IMR-90 (cell line): ENCODE measurements at regions not wholly inside any gene's neighbourhood (a gene's known extent, or its start where the extent isn't known, plus 50 kb on each side); places are given as distances from the start of the nearest gene placed in this dataset.

ENCODE experiments used
- ATAC-seq: fragments of 200-7000 bp; cut with Tn5 transposase; 2 replicates; pipeline ENCODE4 v1.9.1; 2020; ENCODE audit warnings: low read depth, mild to moderate bottlenecking, moderate library complexity
- BruUV-seq: library from RNA; stranded (reverse); fragments of 400-500 nt; replicated peaks from 2 replicates; lab custom pipeline; 2021; lab: Mats Ljungman, UMichigan
- CTCF ChIA-PET: fragments of 300-600 bp; formaldehyde crosslinking; extraction: SDS; loops from one replicate; lab custom pipeline; 2021; ENCODE audit warnings: antibody characterized with exemption; lab: Yijun Ruan, JAX
- POLR2A ChIA-PET: fragments of 300-600 bp; sonication (Branson Sonifier 250); formaldehyde crosslinking; loops from one replicate; lab custom pipeline; 2022; ENCODE audit warnings: antibody characterized with exemption; ENCODE audit not compliant: unreplicated experiment; lab: Charles Lee
- DNase-seq: peaks from one replicate; pipeline ENCODE4 v3.0.0; 2013
- H2AFZ ChIP-seq: replicated peaks from 2 replicates; pipeline ENCODE3; 2013; ENCODE audit warnings: low read length, mild to moderate bottlenecking; ENCODE audit not compliant: poor library complexity
- H2AK5ac ChIP-seq: 2 replicates; pipeline ENCODE4 v1.6.1; 2013; ENCODE audit warnings: low read depth, low read length, inconsistent platforms
- H2AK9ac ChIP-seq: replicated peaks from 2 replicates; pipeline ENCODE3; 2013; ENCODE audit warnings: mild to moderate bottlenecking, low read depth, low read length, moderate library complexity; ENCODE audit not compliant: poor library complexity
- H2BK120ac ChIP-seq: 2 replicates; pipeline ENCODE4 v1.6.1; 2013; ENCODE audit warnings: low read depth, low read length, inconsistent platforms
- H2BK15ac ChIP-seq: 3 replicates; pipeline ENCODE4 v1.6.1; 2013; ENCODE audit warnings: low read depth, low read length, inconsistent platforms
- H2BK20ac ChIP-seq: 2 replicates; pipeline ENCODE4 v1.6.1; 2013; ENCODE audit warnings: low read depth, mild to moderate bottlenecking, inconsistent platforms, low read length, moderate library complexity
- H2BK5ac ChIP-seq: 2 replicates; pipeline ENCODE4 v1.6.1; 2013; ENCODE audit warnings: mild to moderate bottlenecking, low read depth, low read length, inconsistent platforms; ENCODE audit not compliant: poor library complexity, severe bottlenecking
- H3K14ac ChIP-seq: replicated peaks from 2 replicates; pipeline ENCODE4 v1.6.1; 2013; ENCODE audit warnings: low read depth, low read length, inconsistent platforms
- H3K18ac ChIP-seq: 2 replicates; pipeline ENCODE4 v1.6.1; 2013; ENCODE audit warnings: low read depth, low read length, control low read depth
- H3K23ac ChIP-seq: 2 replicates; pipeline ENCODE4 v1.6.1; 2013; ENCODE audit warnings: low read depth, low read length, inconsistent platforms
- H3K27ac ChIP-seq: 2 replicates; pipeline ENCODE4 v1.5.1; 2013; ENCODE audit warnings: mild to moderate bottlenecking, control low read depth, low read length; ENCODE audit not compliant: insufficient read depth
- H3K27me3 ChIP-seq: 2 replicates; pipeline ENCODE4 v1.6.1; 2013; ENCODE audit warnings: low read length; ENCODE audit not compliant: control insufficient read depth, insufficient read depth
- H3K36me3 ChIP-seq: 2 replicates; pipeline ENCODE4 v1.6.1; 2013; ENCODE audit warnings: low read length, mixed read lengths; ENCODE audit not compliant: control insufficient read depth, insufficient read depth
- H3K4ac ChIP-seq: 2 replicates; pipeline ENCODE4 v1.6.1; 2013; ENCODE audit warnings: low read depth, low read length, inconsistent platforms
- H3K4me1 ChIP-seq: 2 replicates; pipeline ENCODE4 v1.6.1; 2013; ENCODE audit warnings: low read length, mixed read lengths; ENCODE audit not compliant: control insufficient read depth, insufficient read depth
- H3K4me2 ChIP-seq: 2 replicates; pipeline ENCODE4 v1.6.1; 2013; ENCODE audit warnings: low read depth, mild to moderate bottlenecking, control low read depth, low read length, moderate library complexity
- H3K4me3 ChIP-seq: 2 replicates; pipeline ENCODE4 v1.5.1; 2013; ENCODE audit warnings: low read depth, mild to moderate bottlenecking, control low read depth, low read length, moderate library complexity; ENCODE audit not compliant: insufficient read depth
- H3K56ac ChIP-seq: 2 replicates; pipeline ENCODE4 v1.6.1; 2013; ENCODE audit warnings: low read length, inconsistent platforms; ENCODE audit not compliant: insufficient read depth; ENCODE audit errors: extremely low read depth
- H3K79me1 ChIP-seq, 2 experiments: 2 replicates each; pipeline ENCODE4 v1.6.1; 2013; ENCODE audit warnings: low read length in 2 of 2, inconsistent platforms in 1 of 2, low read depth in 1 of 2
- H3K9ac ChIP-seq: 2 replicates; pipeline ENCODE4 v1.6.1; 2013; ENCODE audit warnings: low read depth, low read length, control low read depth
- H3K9me1 ChIP-seq: 2 replicates; pipeline ENCODE4 v1.6.1; 2013; ENCODE audit warnings: low read length, inconsistent platforms; ENCODE audit not compliant: insufficient read depth
- H3K9me3 ChIP-seq: 2 replicates; pipeline ENCODE4 v1.6.1; 2013; ENCODE audit warnings: low read length; ENCODE audit not compliant: control insufficient read depth, insufficient read depth
- H4K20me1 ChIP-seq: 2 replicates; pipeline ENCODE4 v1.6.1; 2013; ENCODE audit warnings: low read length, inconsistent platforms; ENCODE audit not compliant: insufficient read depth
- H4K5ac ChIP-seq: 2 replicates; pipeline ENCODE4 v1.6.1; 2013; ENCODE audit warnings: mild to moderate bottlenecking, low read depth, low read length, control low read depth
- H4K8ac ChIP-seq, 2 experiments: 2 replicates each; pipeline ENCODE4 v1.6.1; 2013; ENCODE audit warnings: low read depth in 2 of 2, low read length in 2 of 2, control low read depth in 1 of 2, inconsistent platforms in 1 of 2
- H4K91ac ChIP-seq: 2 replicates; pipeline ENCODE4 v1.6.1; 2013; ENCODE audit warnings: low read depth, low read length, inconsistent platforms; ENCODE audit not compliant: insufficient read depth
- BHLHE40 ChIP-seq: fragments of 150-350 bp; IDR thresholded peaks from 2 replicates; pipeline ENCODE4 v1.6.1; 2016; ENCODE audit warnings: mild to moderate bottlenecking, low read depth, low read length
- CHD1 ChIP-seq: IDR thresholded peaks from 2 replicates; pipeline ENCODE4 v1.6.1; 2012; ENCODE audit warnings: low read depth, low read length, improper control_type of control experiment
- CTCF ChIP-seq: conservative IDR thresholded peaks from 2 replicates; pipeline ENCODE4 v1.5.1; 2012; ENCODE audit warnings: mild to moderate bottlenecking, low read depth, low read length, improper control_type of control experiment
- ELK1 ChIP-seq: fragments of 150-350 bp; IDR thresholded peaks from 2 replicates; pipeline ENCODE4 v1.6.1; 2016; ENCODE audit warnings: low read depth, mild to moderate bottlenecking, low read length, moderate library complexity, borderline replicate concordance
- FOS ChIP-seq: fragments of 150-350 bp; IDR thresholded peaks from 2 replicates; pipeline ENCODE4 v1.6.1; 2016; ENCODE audit warnings: low read depth, low read length
- MAFK ChIP-seq: IDR thresholded peaks from 2 replicates; pipeline ENCODE4 v1.6.1; 2012; ENCODE audit warnings: low read depth, low read length, improper control_type of control experiment
- MXI1 ChIP-seq: IDR thresholded peaks from 2 replicates; pipeline ENCODE4 v1.6.1; 2012; ENCODE audit warnings: low read depth, mild to moderate bottlenecking, low read length, moderate library complexity, borderline replicate concordance
- NFE2L2 ChIP-seq: fragments of 150-350 bp; IDR thresholded peaks from 2 replicates; pipeline ENCODE4 v1.6.1; 2016; ENCODE audit warnings: low read depth, mild to moderate bottlenecking, low read length
- POLR2A ChIP-seq: IDR thresholded peaks from 2 replicates; pipeline ENCODE4 v1.6.1; 2012; ENCODE audit warnings: mild to moderate bottlenecking, low read depth, low read length
- RAD21 ChIP-seq: IDR thresholded peaks from 2 replicates; pipeline ENCODE4 v1.6.1; 2012; ENCODE audit warnings: low read length, improper control_type of control experiment
- RFX5 ChIP-seq: IDR thresholded peaks from 2 replicates; pipeline ENCODE4 v1.8.0; 2012; ENCODE audit warnings: low read depth, mild to moderate bottlenecking, low read length, moderate library complexity
- WGBS, 2 experiments: methylation state at CpG; one replicate each; pipeline versions ENCODE4 v1.1.5 to v1.1.7; 2013; ENCODE audit warnings: missing lambda C conversion rate in 2 of 2; ENCODE audit not compliant: insufficient read length in 1 of 2; ENCODE audit errors: extremely low coverage in 2 of 2; 5-methylcytosine and 5-hydroxymethylcytosine counted together
- dilution Hi-C: fragments of 300-500 bp; cut with HindIII; formaldehyde crosslinking; loops from one replicate; pipeline ENCODE4 v1.14.3; 2018; ENCODE audit warnings: low sequenced_read_pairs; ENCODE audit not compliant: unreplicated experiment
- in situ Hi-C: fragments of 300-500 bp; cut with MboI; formaldehyde crosslinking; loops from 3 replicates; pipeline ENCODE4 v1.14.3; 2019; ENCODE audit warnings: low sequenced_read_pairs, inconsistent platforms, mixed read lengths
- intact Hi-C: fragments of 100-400 bp; cut with micrococcal nuclease; formaldehyde crosslinking; loops from 2 replicates; pipeline ENCODE4 v1.10.0; 2022
- TF ChIP-seq, protein P1 (sequence below): fragments of 150-350 bp; IDR thresholded peaks from 2 replicates; pipeline ENCODE4 v1.6.1; 2017; ENCODE audit warnings: mild to moderate bottlenecking, antibody characterized with exemption, low read length, low read depth

GRCh38 chr16:26382586-26382985 is 684.1 kb upstream of the C16orf82 start:
- peaks cover 13% of the 10 kb centered on the region for H3K9me3 ChIP-seq
- H2AK5ac ChIP-seq, result no peak overlapping the region
- dilution Hi-C loops (no loop called here), intact Hi-C loops (no loop called here), in situ Hi-C loops (no loop called here)
- no peaks in the 10 kb centered on the region for H3K36me3 ChIP-seq
- no peaks in the 10 kb centered on the region for H3K79me1 ChIP-seq
- no peak overlapping the region for H2AFZ ChIP-seq
- H3K23ac ChIP-seq, result no peak overlapping the region
- H3K4me2 ChIP-seq, result no peak overlapping the region
- no peaks in the 10 kb centered on the region for H3K4me1 ChIP-seq
- no peak overlapping the region for H2AK9ac ChIP-seq
- H3K14ac ChIP-seq, result no peak overlapping the region
- ATAC-seq (no peak), DNase-seq (no peak)
- ChIA-PET CTCF (no interaction called here), POLR2A (no interaction called here)
- H4K91ac ChIP-seq, result no peak overlapping the region
- H3K27ac ChIP-seq, result no peak overlapping the region
- no peak overlapping the region for H3K9ac ChIP-seq
- no peak overlapping the region for H2BK5ac ChIP-seq
- no peak overlapping the region for H2BK120ac ChIP-seq
- H3K56ac ChIP-seq, result no peak overlapping the region
- BruUV-seq, result no TSS peak
- H4K8ac ChIP-seq, result no peak overlapping the region
- no peak overlapping the region for H4K5ac ChIP-seq
- H3K4ac ChIP-seq, result no peak overlapping the region
- no CpG with 5 or more reads among the region's 2 CpGs for WGBS, 2 experiments
- no peaks in the 10 kb centered on the region for H3K9me1 ChIP-seq
- no peak overlapping the region for H2BK15ac ChIP-seq
- no peaks in the 10 kb centered on the region for H4K20me1 ChIP-seq
- TF ChIP-seq BHLHE40 (no peak), CHD1 (no peak), MXI1 (no peak), NFE2L2 (no peak), ELK1 (no peak), FOS (no peak), RFX5 (no peak), MAFK (no peak), CTCF (no peak), POLR2A (no peak), RAD21 (no peak)
- TF ChIP-seq, protein P1, sequence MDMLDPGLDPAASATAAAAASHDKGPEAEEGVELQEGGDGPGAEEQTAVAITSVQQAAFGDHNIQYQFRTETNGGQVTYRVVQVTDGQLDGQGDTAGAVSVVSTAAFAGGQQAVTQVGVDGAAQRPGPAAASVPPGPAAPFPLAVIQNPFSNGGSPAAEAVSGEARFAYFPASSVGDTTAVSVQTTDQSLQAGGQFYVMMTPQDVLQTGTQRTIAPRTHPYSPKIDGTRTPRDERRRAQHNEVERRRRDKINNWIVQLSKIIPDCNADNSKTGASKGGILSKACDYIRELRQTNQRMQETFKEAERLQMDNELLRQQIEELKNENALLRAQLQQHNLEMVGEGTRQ, result no peak
- no peaks in the 10 kb centered on the region for H3K27me3 ChIP-seq
- H2BK20ac ChIP-seq, result no peak overlapping the region
- no peak overlapping the region for H3K18ac ChIP-seq
- no peak overlapping the region for H3K4me3 ChIP-seq
